ENCODE measurements at regions not wholly inside any gene's neighbourhood (a gene's known extent, or its start where the extent isn't known, plus 50 kb on each side); places are given as distances from the start of the nearest gene placed in this dataset.

DNA sequence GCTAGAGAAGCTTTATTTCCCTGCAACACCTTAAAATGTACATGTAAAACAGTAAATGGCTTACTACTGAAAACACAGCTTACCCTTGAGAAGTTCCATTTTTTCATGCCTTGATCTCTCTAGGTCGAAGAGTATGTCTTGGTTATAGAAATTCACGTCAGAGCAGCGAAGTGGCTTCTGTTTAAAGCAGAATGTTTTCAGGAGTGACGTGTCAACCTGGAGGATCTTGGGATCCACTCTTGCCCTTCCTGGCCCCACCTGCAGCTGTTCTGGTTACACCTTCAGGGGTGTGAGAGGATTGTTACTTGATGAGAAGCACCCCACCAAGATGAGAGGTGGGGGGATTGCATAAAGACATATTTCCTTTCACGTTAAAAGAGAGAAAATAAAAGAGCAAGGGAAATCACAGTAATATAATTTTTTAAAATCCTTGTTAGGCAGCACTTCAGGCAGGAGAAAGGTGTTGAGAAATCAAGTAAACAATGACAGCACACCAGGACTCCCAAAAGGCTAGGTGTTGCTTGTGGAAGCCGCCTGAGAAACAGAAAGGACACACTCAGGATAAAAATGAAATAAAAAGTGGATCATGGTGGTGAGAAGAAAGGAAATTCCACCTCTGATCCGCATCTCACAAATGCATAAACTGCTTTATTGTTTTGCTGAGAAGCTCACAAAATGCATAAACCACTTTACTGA, 149.7 kb downstream of the UNC5CL start:
- no peak for TF ChIP-seq CTCF (conservative IDR thresholded peaks at IDR 0.05; ENCODE audit: low read length)
- H3K4me3 ChIP-seq (ENCODE audit: low read length), result no peak overlapping the region
- DNase-seq (ENCODE audit: low read depth), result no peak

DNA sequence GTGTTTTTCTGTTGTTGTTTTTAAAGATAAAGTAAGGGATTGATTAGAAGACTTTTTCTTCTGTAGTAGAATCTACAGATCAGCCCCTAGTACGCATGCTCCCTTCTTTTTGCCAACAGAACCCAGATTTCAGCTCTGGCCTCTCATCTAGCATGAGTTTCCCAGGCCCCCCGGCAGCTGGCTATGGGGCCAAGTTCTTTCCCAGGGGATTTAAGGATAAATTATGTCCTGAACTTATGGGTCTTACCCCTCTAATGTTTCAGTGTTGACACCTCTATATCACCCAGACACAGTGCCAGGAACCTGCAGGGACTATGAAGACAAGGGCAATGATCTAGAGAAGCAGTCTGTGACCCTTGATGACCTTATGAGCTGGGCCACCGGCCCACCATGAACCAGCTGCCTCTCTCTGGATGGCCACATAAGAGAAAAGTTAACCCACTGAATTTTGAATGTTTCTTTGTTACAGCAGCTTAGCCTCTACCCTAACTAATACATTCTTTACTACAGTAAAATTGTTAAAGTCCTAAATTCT, 150.5 kb downstream of the UNC5CL start:
- H3K4me3 ChIP-seq (ENCODE audit: low read length), result no peak overlapping the region
- DNase-seq (ENCODE audit: low read depth), result no peak
- TF ChIP-seq CTCF (conservative IDR thresholded peaks at IDR 0.05; ENCODE audit: low read length), result no peak

DNA sequence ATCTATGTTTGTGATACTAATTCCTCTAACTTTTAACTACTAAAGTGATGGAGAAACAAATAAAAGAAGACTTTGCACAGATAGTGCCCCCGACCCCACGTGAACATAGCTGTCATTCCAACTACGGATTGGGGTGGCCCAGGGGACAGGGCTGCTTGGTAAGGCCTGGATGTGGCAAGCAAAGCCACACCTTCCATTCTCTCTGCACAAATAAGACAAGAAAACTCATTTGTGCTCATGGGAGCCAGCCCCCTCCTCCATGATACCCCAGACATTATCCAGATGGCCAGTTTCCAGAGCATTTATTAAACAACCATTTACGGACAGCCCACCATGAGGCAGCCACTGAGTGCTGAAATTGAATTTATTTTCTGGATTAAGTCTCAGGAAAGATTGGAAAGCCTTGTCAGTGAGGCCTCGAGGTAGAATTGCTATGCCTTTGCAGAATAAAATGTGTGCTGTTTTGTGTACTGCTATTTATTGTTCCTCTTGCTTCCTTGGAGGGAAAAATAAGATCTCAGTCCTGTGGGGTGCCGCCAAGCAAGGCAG, 151.2 kb downstream of the UNC5CL start:
- no peak for TF ChIP-seq CTCF (conservative IDR thresholded peaks at IDR 0.05; ENCODE audit: low read length)
- no peak overlapping the region for H3K4me3 ChIP-seq (ENCODE audit: low read length)
- DNase-seq (ENCODE audit: low read depth), result no peak

GRCh38 chr6:40887079-40887791, 151.8 kb downstream of the UNC5CL start:
- no peak overlapping the region for H3K4me3 ChIP-seq (ENCODE audit: low read length)
- DNase-seq (ENCODE audit: low read depth), result no peak
- TF ChIP-seq CTCF (conservative IDR thresholded peaks at IDR 0.05; ENCODE audit: low read length), result no peak

GRCh38 chr6:40885139-40885774, 153.8 kb downstream of the UNC5CL start:
- H3K4me3 ChIP-seq (ENCODE audit: low read length), result no peak overlapping the region
- no peak for TF ChIP-seq CTCF (conservative IDR thresholded peaks at IDR 0.05; ENCODE audit: low read length)
- DNase-seq (ENCODE audit: low read depth), result no peak

DNA sequence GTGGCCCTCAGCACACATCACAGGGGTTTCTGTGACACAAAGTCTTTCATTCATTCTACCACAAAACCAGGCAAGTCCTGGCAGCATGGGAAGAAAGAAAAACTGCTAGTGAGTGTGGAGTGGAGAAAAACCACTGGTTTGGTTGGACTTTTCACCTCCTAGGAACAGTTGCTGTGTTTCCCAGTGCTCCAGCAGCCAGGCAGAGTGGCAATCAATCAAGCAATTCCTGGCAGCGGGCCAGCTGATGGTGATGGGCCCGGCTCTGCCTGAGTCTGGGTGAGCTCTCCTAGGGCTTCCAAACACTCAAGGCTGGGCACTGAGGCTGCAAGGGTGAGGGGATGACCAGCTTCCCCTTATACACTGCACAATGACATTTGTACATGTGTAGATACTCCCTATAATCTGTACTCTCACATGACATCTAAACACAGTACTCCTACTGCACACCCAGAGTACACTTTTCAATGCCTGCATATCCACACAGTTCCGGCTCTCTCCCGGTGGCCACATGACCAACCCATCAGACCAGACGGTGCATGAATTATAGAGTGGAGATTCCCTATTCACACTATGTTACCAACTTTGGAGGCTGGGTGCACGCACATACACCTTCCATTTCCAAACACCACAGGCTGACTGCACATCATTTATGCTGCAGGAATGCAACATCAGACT, 156.6 kb downstream of the UNC5CL start:
- no peak for TF ChIP-seq CTCF (conservative IDR thresholded peaks at IDR 0.05; ENCODE audit: low read length)
- H3K4me3 ChIP-seq (ENCODE audit: low read length), result no peak overlapping the region

More for the DNA sequence above, 156.6 kb downstream of the UNC5CL start:
- no peak for DNase-seq (ENCODE audit: low read depth)
